ENCODE measurements at regions not wholly inside any gene's neighbourhood (a gene's known extent, or its start where the extent isn't known, plus 50 kb on each side); places are given as distances from the start of the nearest gene placed in this dataset.
"Not testable (repeated sequence)": the region's sequence is repeated elsewhere in the genome, so short reads cannot be mapped to it uniquely, and the experiment has no call there.

DNA sequence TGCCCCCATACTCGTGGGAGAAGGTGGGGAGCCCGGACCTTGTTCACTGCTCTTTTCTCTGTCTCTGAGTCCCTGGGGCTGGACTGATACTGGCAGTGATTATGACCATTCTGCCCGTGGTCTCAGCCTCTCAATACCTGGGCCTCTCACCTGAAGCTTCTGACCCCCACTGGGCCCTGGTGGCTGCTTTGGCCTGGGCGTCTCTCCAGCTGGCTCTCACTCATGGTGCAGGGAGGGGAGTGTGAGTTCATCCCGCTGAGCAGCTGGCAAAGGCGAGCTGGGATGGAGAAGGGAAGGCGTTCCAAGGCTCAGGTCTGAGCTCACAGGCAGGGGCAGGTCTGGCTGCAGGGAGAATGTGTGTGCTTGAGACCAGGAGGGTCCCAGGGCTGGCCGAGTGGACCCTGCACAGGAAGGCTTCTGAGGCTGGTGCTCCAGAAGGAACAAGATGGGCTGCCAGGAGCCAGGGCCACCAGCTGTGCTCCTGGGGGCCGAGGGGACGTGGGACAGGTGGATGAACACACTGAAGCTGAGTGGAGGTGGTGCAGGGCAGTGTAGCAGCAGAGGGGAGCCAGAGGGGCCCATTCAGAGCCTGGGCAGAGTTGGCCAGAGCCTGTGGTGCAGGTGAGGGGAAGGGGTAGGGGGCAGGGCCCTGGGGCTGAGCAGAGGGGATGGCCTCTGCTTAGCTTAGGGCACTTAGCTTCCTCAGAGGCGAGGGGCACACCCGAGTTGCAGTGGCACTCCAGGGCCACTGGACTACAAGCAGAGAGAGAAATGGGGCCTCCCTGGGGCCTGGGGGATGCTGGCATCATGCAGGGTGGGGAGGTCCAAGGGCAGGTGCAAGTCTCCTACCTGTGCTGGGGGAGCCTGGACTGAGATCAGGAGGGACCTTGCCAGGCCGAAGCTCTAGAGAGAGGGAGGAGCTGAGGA, 122.5 kb downstream of the TMEM121 start:
- not testable (repeated sequence) for DNase-seq (ENCODE audit: insufficient read length, low spot score); FAIRE-seq

DNA sequence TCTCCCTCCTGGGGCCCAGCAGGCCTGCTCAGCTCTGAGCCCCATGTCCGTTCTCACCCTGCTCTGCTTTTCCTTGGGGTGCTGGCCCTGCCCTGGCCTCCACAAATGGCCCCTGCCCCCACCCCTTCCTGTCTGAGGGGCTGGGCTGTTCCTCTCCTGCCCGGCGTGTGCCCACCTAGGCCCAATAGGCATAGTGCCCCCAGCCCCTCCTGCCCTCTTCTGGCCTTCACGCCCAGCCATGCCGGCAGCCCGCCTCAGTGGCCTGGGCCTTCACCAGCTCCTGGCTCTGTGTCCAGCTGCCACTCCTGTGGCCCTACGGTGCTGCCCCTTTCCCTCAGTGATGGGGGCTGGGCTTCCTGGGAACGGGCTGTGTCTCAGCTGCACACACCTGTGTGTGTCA, 125.9 kb downstream of the TMEM121 start:
- not testable (repeated sequence) for FAIRE-seq; DNase-seq (ENCODE audit: insufficient read length, low spot score)

DNA sequence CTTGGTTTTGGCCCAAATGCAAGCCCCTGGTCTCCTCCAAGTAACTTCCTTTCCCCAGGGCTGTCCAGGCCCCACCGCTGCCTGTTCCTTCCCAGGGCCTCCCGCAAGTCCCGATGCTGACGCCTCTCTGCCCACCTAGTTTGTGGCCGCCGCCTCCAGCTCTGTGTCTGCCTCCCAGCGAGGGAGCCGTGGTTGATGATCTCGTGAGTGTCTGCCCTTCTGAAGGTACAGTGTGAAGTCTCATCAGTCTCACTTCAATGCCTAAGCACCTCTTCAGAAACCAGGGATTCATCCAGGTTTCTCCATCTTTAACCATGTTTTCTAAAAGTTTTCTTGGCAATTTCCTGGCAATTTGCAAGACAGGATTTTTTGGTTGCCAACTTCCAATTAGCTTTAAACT, 127.5 kb downstream of the TMEM121 start:
- not testable (repeated sequence) for DNase-seq (ENCODE audit: insufficient read length, low spot score); FAIRE-seq

DNA sequence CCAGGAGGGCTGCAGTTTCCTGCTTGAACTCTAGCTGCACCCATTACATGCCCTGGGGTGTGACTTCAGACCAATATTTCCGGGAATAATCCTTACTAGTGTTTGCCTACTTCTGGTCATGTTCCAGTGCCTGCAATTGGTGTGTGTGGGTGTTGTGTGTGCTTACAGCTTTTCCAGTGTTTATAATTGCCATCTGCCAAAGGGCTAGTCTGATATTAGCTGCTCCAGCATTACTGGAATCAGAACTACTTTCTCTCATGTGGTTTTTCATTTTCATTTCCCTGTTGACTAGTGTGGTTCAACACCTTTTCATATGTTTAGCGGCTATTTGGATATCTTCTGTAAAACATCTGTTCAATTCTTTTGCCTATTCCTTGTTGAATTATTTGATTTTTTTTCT, 132.9 kb downstream of the TMEM121 start:
- not testable (repeated sequence) for DNase-seq (ENCODE audit: insufficient read length, low spot score); FAIRE-seq

DNA sequence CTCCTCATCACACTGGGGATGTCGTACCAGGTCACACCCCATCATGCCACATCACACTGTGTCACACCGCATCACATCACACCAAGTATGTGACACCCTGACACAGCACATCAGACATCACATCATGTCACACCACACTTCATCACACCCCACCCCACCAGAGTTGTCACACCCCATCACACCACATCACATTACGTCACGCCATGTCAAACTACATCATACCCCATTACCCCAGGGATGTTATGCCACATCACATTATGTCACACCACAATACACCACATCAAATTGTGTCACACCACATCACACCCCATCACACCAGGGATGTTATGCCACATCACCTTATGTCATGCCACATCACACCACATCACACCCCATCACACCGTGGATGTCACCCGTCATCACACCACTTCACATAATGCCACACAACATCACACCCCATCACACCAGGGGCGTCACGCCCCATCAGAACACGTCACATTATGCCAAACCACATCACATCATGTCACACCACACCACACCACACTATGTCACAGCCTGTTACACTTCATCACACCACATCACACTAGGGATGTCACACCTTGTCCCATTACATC, 133.6 kb downstream of the TMEM121 start:
- DNase-seq (ENCODE audit: insufficient read length, low spot score) = no peak
- FAIRE-seq = no peak

DNA sequence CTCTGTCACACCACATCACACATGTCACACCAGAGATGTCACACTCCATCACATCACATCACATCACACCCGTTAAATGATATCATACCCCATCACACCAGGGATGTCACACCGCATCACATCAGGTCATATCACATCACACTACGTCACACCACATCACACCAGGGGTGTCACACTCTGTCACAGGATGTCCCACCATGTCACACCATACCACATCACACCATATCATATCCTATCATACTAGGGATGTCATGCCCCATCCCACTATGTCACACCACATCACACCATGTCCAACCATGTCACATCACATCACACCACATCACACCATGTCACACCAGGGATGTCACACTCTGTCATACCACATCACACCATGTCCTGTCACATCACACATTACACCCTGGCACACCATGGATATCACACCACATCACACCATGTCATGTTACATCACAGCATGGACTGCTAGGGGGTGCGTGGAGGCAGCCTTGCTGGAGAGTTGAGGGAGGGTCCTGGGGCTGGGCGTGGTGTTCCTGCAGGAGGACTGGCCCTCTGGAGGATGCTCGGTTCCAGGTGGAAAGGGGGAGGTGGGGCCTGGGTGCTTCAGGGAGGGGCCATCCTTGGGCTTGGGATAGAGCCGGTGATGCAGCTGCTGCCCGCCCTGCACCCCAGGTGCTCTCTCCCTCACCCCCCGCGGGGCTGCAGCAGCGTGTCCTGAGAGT, 134.6 kb downstream of the TMEM121 start:
- peak; percentile 98 for FAIRE-seq
- DNase-seq (ENCODE audit: insufficient read length, low spot score) = no peak

DNA sequence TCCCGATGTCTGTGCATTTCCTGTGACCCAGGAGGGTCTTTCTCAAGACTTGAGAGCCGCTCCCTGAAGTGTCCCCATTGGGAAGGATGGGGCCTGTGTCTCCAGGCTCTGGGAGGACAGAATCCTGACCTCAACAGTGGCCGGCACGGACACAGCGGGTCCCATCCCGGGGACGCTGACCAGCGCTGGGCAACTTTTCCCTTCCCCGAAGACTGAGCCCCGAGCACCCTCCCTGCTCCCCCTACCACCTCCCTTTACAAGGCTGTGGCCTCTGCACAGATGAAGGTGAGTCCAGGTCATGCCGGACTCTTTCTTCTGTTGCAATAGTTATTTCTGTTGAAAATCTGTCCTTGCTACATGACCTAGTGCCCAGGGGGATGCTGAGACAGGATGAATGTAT, 135.7 kb downstream of the TMEM121 start:
- DNase-seq (ENCODE audit: insufficient read length, low spot score); FAIRE-seq: not testable (repeated sequence)

DNA sequence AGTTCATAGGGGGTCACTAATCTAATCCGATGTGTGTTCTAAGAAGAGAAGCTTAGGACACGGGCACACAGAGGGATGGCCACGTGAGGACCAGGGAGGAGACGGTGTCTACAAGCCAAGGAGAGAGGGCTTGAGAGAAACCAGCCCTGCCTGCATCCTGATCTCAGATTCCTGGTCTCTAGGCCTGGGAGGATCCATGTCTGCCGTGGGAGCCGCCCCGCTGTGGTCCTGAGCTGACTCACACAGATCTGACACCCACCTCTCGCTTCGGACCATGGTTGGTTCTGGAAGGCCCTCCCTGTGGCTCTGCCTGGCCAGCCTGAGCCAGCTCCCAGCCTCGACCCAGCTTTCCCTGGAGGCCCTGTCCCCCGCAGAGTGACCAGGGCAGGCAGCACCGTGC, 136.2 kb downstream of the TMEM121 start:
- not testable (repeated sequence) for DNase-seq (ENCODE audit: insufficient read length, low spot score); FAIRE-seq

DNA sequence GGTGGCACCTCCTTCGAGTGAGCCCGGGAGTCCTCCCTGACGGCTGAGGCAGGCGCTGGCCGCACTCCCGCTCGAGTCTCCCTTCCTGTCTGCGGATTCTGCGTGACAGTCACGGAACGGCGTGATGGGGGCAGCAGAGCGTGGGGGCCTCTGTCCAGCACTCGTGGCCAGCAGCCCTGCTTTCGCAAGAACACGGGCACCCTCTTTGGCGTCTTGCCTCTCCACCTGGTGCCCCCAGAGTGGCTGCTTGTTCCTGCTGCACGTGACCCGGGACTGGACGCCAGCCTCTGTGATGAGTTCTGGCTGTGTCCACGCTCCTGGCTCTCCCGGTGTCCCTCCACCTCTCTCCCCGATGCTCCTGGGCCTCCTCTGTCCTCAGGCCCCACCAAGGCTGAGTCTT, 136.9 kb downstream of the TMEM121 start:
- DNase-seq (ENCODE audit: insufficient read length, low spot score); FAIRE-seq: not testable (repeated sequence)

DNA sequence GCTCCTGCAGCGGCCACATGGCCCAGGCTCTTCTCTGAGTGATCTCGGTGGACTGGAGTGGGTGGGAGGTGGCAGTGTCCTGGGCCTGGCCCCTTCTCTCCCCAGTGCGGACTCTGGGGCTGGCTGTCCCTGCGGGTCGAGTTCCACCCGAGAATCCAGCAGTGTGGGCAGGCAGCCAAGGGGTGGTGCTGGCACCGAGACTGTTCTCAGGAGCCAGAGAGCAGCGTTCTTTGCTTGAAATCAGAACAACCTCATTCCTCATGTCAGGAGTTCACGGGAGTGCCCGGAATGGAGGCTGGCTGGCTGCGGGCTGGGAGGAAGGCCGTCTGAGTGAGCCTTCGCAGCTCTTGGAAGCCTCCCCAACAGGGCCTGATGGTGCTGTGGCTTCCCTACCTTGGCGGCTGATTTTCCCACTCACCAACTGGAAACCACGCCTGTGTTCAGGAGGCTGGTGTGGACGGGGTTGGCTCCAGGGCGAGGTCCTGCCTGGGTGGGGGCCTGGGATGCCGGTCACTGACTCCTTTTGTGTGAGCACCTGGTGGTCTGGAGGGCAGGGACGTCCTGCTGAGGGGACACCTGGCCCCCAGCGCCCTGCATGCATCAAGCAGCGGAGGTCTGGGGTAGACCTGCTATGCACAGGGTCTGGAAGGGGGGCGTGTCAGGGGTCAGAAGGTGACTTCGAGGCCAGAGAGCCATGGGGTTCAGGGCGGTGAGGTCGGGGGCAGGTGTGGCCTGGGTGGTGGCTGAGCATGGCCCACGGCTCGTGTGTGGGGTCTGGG, 137.6 kb downstream of the TMEM121 start:
- FAIRE-seq; DNase-seq (ENCODE audit: insufficient read length, low spot score): not testable (repeated sequence)

DNA sequence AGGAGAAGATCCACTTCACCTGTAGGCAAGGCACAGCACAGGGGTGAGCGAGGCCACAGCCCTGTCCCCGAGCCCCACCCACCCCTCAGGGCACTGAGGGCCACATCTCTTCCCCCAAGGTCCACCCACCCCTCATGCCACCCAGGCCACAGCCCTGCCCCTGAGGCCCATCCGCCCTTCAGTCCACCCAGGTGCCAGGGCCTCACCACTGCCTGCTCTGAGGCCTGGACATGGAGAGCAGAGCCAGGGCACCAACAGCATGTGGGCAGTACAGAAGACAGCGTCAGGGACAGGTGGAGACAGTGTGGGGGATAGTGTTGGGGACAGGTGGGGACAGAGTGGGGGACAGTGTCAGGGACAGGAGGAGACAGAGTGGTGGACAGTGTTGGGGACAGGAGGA, 138.3 kb downstream of the TMEM121 start:
- FAIRE-seq = no peak
- DNase-seq (ENCODE audit: insufficient read length, low spot score) = no peak

DNA sequence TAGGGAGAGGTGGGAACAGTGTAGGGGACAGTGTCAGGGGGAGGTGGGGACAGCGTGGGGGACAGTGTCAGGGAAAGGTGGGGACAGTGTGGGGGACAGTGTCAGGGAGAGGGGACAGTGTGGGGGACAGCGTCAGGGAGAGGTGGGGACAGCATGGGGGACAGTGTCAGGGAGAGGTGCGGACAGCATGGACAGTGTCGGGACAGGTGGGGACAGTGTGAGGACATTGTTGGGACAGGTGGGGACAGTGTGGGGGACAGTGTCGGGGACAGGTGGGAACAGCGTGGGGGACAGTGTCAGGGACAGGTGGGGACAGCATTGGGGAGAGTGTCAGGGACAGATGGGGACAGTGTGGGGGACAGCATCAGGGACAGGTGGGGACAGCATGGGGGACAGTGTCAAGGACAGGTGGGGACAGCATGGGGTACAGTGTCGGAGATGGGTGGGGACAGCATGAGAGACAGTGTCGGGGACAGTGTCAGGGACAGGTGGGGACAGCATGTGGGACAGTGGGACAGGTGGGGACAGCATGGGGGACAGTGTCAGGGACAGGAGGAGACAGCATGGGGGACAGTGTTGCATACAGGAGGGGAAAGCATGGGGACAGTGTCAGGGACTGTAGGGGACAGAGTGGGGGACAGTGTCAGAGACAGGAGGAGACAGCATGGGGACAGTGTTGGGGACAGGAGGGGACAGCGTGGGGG, 139.0 kb downstream of the TMEM121 start:
- DNase-seq (ENCODE audit: insufficient read length, low spot score) (no peak), FAIRE-seq (no peak)

DNA sequence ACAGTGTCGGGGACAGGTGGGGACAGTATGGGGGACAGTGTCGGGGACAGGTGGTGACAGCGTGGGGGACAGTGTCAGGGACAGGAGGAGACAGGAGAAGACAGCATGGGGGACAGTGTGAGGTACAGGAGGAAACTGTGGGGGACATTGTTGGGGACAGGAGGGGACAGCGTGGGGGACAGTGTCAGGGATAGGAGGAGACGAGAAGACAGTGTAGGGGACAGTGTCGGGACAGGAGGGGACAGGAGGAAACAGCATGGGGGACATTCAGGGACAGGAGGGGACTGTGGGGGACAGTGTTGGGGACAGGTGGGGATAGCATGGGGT, 139.5 kb downstream of the TMEM121 start:
- DNase-seq (ENCODE audit: insufficient read length, low spot score) (no peak), FAIRE-seq (no peak)

DNA sequence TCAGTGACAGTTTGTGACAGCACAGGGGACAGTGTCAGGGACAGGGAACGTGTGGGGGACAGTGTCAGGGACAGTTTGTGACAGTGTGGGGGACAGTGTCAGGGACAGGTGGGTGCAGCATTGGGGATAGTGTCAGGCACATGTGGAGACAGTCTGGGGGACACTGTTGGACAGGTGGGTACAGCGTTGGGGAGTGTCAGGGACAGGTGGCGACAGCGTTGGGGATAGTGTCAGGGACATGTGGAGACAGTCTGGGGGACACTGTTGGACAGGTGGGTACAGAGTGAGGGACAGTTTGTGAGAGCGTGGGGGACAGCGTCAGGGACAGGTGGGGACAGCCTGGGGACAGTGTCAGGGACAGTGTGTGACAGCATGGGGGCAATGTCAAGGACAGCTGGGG, 140.0 kb downstream of the TMEM121 start:
- FAIRE-seq = peak; percentile 38
- no peak for DNase-seq (ENCODE audit: insufficient read length, low spot score)

DNA sequence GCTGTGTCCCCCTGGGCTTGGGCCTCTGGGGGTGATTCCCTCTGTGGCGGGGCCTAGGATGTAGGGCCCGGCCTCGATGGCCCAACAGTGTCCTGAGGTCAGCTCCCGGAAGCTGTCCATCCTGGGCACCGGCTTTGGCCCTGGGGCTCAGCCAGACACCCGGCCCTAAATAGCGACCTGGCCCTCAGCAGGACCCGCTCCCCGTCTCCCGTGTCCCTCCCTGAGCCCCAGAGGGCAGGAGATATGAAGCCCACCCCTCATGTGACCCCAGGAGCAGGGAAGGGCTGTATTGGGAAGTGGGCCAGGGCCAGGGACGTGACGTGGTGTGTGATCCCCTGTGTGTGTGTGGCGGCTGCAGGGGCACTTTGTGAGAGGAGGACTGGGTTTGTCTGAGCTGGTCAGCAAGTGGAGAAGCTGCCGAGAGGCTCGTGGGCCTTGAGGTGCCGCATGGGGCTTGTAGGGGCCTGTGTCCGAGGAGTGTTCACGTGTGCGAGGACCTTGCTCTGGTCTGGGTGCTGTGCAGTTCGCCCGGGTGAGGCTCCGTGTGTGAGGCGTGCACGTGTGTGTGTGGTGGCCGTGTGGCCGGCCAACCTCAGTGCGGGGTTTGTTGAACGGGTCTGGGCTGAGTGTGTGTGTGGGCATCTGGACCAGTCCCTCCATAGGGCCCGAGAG, 140.7 kb downstream of the TMEM121 start:
- not testable (repeated sequence) for DNase-seq (ENCODE audit: insufficient read length, low spot score); FAIRE-seq

DNA sequence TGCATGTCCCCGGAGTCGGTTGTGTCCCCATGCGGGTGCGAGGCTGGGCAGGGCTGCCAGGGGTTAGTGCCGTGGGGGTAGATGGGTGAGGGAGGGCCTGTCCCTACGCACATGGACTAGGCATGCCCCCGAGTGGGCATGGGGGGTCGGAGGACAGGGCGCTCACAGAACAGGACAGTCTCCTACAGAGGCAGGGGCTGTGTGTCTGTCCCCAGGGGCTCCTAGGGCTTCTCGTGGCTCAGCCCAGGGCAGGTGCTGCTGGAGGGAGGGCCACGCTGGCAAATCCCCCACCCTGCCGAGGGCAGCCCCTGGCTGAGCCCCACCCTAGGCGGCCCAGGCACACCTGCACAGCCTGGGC, 141.3 kb downstream of the TMEM121 start:
- not testable (repeated sequence) for FAIRE-seq; DNase-seq (ENCODE audit: insufficient read length, low spot score)

DNA sequence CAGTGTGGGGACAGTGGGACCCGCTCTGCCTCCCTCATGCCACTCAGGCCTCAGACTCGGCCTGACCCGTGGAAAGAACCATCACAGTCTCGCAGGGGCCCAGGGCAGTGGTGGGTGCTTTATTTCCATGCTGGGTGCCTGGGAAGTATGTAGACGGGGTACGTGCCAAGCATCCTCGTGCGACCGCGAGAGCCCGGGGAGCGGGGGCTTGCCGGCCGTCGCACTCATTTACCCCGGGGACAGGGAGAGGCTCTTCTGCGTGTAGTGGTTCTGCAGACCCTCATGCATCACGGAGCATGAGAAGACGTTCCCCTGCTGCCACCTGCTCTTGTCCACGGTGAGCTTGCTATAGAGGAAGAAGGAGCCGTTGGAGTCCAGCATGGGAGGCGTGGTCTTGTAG, 141.6 kb downstream of the TMEM121 start:
- not testable (repeated sequence) for FAIRE-seq; DNase-seq (ENCODE audit: insufficient read length, low spot score)

DNA sequence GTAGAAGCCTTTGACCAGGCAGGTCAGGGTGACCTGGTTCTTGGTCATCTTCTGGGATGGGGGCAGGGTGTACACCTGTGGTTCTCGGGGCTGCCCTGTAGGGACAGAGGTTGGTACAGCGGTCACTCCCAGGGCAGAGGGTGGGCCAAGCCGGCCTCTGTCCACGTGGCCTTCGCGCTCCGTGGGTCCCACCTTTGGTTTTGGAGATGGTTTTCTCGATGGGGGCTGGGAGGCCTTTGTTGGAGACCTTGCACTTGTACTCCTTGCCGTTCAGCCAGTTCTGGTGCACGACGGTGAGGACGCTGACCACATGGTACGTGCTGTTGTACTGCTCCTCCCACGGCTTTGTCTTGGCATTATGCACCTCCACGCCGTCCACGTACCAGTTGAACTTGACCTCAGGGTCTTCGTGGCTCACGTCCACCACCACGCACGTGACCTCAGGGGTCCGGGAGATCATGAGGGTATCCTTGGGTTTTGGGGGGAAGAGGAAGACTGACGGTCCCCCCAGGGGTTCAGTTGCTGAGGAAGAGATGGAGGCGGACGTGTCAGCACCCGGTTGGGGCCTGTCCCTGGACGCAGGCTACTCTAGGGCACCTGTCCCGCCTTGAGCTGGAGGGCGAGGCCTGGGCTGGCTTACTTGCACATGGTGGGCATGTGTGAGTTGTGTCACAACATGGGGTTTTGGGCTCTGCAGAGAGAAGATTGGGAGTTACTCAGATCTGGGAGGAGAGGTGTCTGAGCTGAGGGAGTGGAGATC, 142.3 kb downstream of the TMEM121 start:
- not testable (repeated sequence) for DNase-seq (ENCODE audit: insufficient read length, low spot score)
- peak; percentile 69 for FAIRE-seq

DNA sequence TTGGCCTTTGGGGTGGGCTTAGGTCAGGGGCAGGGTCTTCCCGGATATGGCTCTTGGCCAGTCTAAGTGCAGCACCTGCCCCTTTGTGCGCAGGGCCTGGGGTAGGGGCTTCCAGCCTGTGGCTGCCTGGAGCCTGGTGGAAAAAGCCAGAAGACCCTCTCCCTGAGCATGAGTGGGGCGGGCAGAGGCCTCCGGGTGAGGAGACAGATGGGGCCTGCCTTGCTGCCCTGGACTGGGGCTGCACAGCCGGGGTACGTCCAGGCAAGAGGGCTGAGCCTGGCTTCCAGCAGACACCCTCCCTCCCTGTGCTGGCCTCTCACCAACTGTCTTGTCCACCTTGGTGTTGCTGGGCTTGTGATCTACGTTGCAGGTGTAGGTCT, 142.8 kb downstream of the TMEM121 start:
- not testable (repeated sequence) for FAIRE-seq; DNase-seq (ENCODE audit: insufficient read length, low spot score)
